ENCODE measurements at regions not wholly inside any gene's neighbourhood (a gene's known extent, or its start where the extent isn't known, plus 50 kb on each side); places are given as distances from the start of the nearest gene placed in this dataset.

- Histone ChIP-seq H3K4me3 (ENCODE audit: low read length) (no peak overlapping the region), H3K27me3 (ENCODE audit: low read length) (no peaks in the 10 kb centered on the region), H3K4me2 (ENCODE audit: low read depth, low read length, poor library complexity, severe bottlenecking) (no peak overlapping the region), H3K9ac (ENCODE audit: low read length) (no peak overlapping the region), H4K20me1 (ENCODE audit: insufficient read depth, low read depth, low read length) (no peaks in the 10 kb centered on the region), H3K4me1 (ENCODE audit: low read length) (no peaks in the 10 kb centered on the region), H3K27ac (ENCODE audit: low read length) (no peak overlapping the region), H3K36me3 (ENCODE audit: insufficient read depth, low read length) (no peaks in the 10 kb centered on the region), H3K9me3 (ENCODE audit: low read length) (no peaks in the 10 kb centered on the region), H3K9me2 (replicated peaks; ENCODE audit: insufficient read depth, low read length) (no peaks in the 10 kb centered on the region), H3K79me2 (ENCODE audit: low read length) (no peaks in the 10 kb centered on the region), H2AFZ (ENCODE audit: low read length) (no peak overlapping the region)
- DNase-seq: no peak
These were observed 186.2 kb upstream of the CDH4 start for GRCh38 chr20:61065853-61066252.

GRCh38 chr20:61066526-61066925 is 185.5 kb upstream of the CDH4 start:
- H3K4me3 ChIP-seq (ENCODE audit: low read length): no peak overlapping the region

GRCh38 chr20:61067221-61067620 is 184.8 kb upstream of the CDH4 start:
- no peaks in the 10 kb centered on the region for H3K9me2 ChIP-seq (replicated peaks; ENCODE audit: insufficient read depth, low read length)
- H2AFZ ChIP-seq (ENCODE audit: low read length): no peak overlapping the region
- DNase-seq: no peak
- H3K27me3 ChIP-seq (ENCODE audit: low read length): no peaks in the 10 kb centered on the region
- no peak overlapping the region for H3K4me2 ChIP-seq (ENCODE audit: low read depth, low read length, poor library complexity, severe bottlenecking)
- no peak overlapping the region for H3K9ac ChIP-seq (ENCODE audit: low read length)
- H3K4me3 ChIP-seq (ENCODE audit: low read length): no peak overlapping the region
- H3K27ac ChIP-seq (ENCODE audit: low read length): no peak overlapping the region
- H3K4me1 ChIP-seq (ENCODE audit: low read length): no peaks in the 10 kb centered on the region
- no peaks in the 10 kb centered on the region for H3K36me3 ChIP-seq (ENCODE audit: insufficient read depth, low read length)
- no peaks in the 10 kb centered on the region for H4K20me1 ChIP-seq (ENCODE audit: insufficient read depth, low read depth, low read length)
- H3K79me2 ChIP-seq (ENCODE audit: low read length): no peaks in the 10 kb centered on the region
- H3K9me3 ChIP-seq (ENCODE audit: low read length): no peaks in the 10 kb centered on the region

More at GRCh38 chr20:61066526-61066925, 185.5 kb upstream of the CDH4 start:
- no peak overlapping the region for H3K9ac ChIP-seq (ENCODE audit: low read length)
- H2AFZ ChIP-seq (ENCODE audit: low read length): no peak overlapping the region
- no peak overlapping the region for H3K27ac ChIP-seq (ENCODE audit: low read length)
- H3K4me2 ChIP-seq (ENCODE audit: low read depth, low read length, poor library complexity, severe bottlenecking): no peak overlapping the region
- no peaks in the 10 kb centered on the region for H3K9me3 ChIP-seq (ENCODE audit: low read length)
- no peaks in the 10 kb centered on the region for H3K9me2 ChIP-seq (replicated peaks; ENCODE audit: insufficient read depth, low read length)
- DNase-seq: no peak
- no peaks in the 10 kb centered on the region for H4K20me1 ChIP-seq (ENCODE audit: insufficient read depth, low read depth, low read length)
- no peaks in the 10 kb centered on the region for H3K4me1 ChIP-seq (ENCODE audit: low read length)
- no peaks in the 10 kb centered on the region for H3K36me3 ChIP-seq (ENCODE audit: insufficient read depth, low read length)
- H3K79me2 ChIP-seq (ENCODE audit: low read length): no peaks in the 10 kb centered on the region
- no peaks in the 10 kb centered on the region for H3K27me3 ChIP-seq (ENCODE audit: low read length)

GRCh38 chr20:61072398-61072797 is 179.7 kb upstream of the CDH4 start:
- no peak overlapping the region for H3K4me2 ChIP-seq (ENCODE audit: low read depth, low read length, poor library complexity, severe bottlenecking)
- H3K36me3 ChIP-seq (ENCODE audit: insufficient read depth, low read length): no peaks in the 10 kb centered on the region
- no peaks in the 10 kb centered on the region for H3K79me2 ChIP-seq (ENCODE audit: low read length)
- no peaks in the 10 kb centered on the region for H4K20me1 ChIP-seq (ENCODE audit: insufficient read depth, low read depth, low read length)
- DNase-seq: no peak
- H3K9ac ChIP-seq (ENCODE audit: low read length): no peak overlapping the region
- H3K4me3 ChIP-seq (ENCODE audit: low read length): no peak overlapping the region
- no peak overlapping the region for H3K27ac ChIP-seq (ENCODE audit: low read length)
- H2AFZ ChIP-seq (ENCODE audit: low read length): no peak overlapping the region
- H3K27me3 ChIP-seq (ENCODE audit: low read length): no peaks in the 10 kb centered on the region
- H3K9me3 ChIP-seq (ENCODE audit: low read length): no peaks in the 10 kb centered on the region
- no peaks in the 10 kb centered on the region for H3K4me1 ChIP-seq (ENCODE audit: low read length)
- H3K9me2 ChIP-seq (replicated peaks; ENCODE audit: insufficient read depth, low read length): no peaks in the 10 kb centered on the region

- H3K79me2 ChIP-seq (ENCODE audit: low read length): no peaks in the 10 kb centered on the region
- H3K4me2 ChIP-seq (ENCODE audit: low read depth, low read length, poor library complexity, severe bottlenecking): no peak overlapping the region
- H3K9ac ChIP-seq (ENCODE audit: low read length): no peak overlapping the region
- H3K27me3 ChIP-seq (ENCODE audit: low read length): no peaks in the 10 kb centered on the region
- no peaks in the 10 kb centered on the region for H4K20me1 ChIP-seq (ENCODE audit: insufficient read depth, low read depth, low read length)
- no peak for DNase-seq
- H3K27ac ChIP-seq (ENCODE audit: low read length): no peak overlapping the region
- H3K4me3 ChIP-seq (ENCODE audit: low read length): no peak overlapping the region
- H3K36me3 ChIP-seq (ENCODE audit: insufficient read depth, low read length): no peaks in the 10 kb centered on the region
- H2AFZ ChIP-seq (ENCODE audit: low read length): no peak overlapping the region
- no peaks in the 10 kb centered on the region for H3K4me1 ChIP-seq (ENCODE audit: low read length)
- H3K9me3 ChIP-seq (ENCODE audit: low read length): no peaks in the 10 kb centered on the region
- no peaks in the 10 kb centered on the region for H3K9me2 ChIP-seq (replicated peaks; ENCODE audit: insufficient read depth, low read length)
These were observed 178.7 kb upstream of the CDH4 start for GRCh38 chr20:61073376-61073775.

GRCh38 chr20:61082720-61083119 is 169.3 kb upstream of the CDH4 start:
- Histone ChIP-seq H2AFZ (ENCODE audit: low read length) (no peak overlapping the region), H3K4me2 (ENCODE audit: low read depth, low read length, poor library complexity, severe bottlenecking) (no peak overlapping the region), H3K79me2 (ENCODE audit: low read length) (no peaks in the 10 kb centered on the region), H3K36me3 (ENCODE audit: insufficient read depth, low read length) (no peaks in the 10 kb centered on the region), H3K27ac (ENCODE audit: low read length) (no peak overlapping the region), H4K20me1 (ENCODE audit: insufficient read depth, low read depth, low read length) (no peaks in the 10 kb centered on the region), H3K9ac (ENCODE audit: low read length) (no peak overlapping the region), H3K27me3 (ENCODE audit: low read length) (no peaks in the 10 kb centered on the region), H3K9me3 (ENCODE audit: low read length) (no peaks in the 10 kb centered on the region), H3K4me1 (ENCODE audit: low read length) (no peaks in the 10 kb centered on the region), H3K4me3 (ENCODE audit: low read length) (no peak overlapping the region), H3K9me2 (replicated peaks; ENCODE audit: insufficient read depth, low read length) (no peaks in the 10 kb centered on the region)
- no peak for DNase-seq

- Histone ChIP-seq H3K9me2 (replicated peaks; ENCODE audit: insufficient read depth, low read length) (no peaks in the 10 kb centered on the region), H3K4me2 (ENCODE audit: low read depth, low read length, poor library complexity, severe bottlenecking) (no peak overlapping the region), H3K9ac (ENCODE audit: low read length) (no peak overlapping the region), H3K79me2 (ENCODE audit: low read length) (no peaks in the 10 kb centered on the region), H4K20me1 (ENCODE audit: insufficient read depth, low read depth, low read length) (no peaks in the 10 kb centered on the region), H3K9me3 (ENCODE audit: low read length) (no peaks in the 10 kb centered on the region), H3K4me3 (ENCODE audit: low read length) (no peak overlapping the region), H3K4me1 (ENCODE audit: low read length) (no peaks in the 10 kb centered on the region), H3K27me3 (ENCODE audit: low read length) (no peaks in the 10 kb centered on the region), H3K36me3 (ENCODE audit: insufficient read depth, low read length) (no peaks in the 10 kb centered on the region), H3K27ac (ENCODE audit: low read length) (no peak overlapping the region), H2AFZ (ENCODE audit: low read length) (no peak overlapping the region)
- no peak for DNase-seq
These were observed 168.6 kb upstream of the CDH4 start for GRCh38 chr20:61083431-61083830.

- Histone ChIP-seq H3K27me3 (ENCODE audit: low read length) (no peaks in the 10 kb centered on the region), H3K9me3 (ENCODE audit: low read length) (no peaks in the 10 kb centered on the region), H2AFZ (ENCODE audit: low read length) (no peak overlapping the region)
These were observed 166.0 kb upstream of the CDH4 start for GRCh38 chr20:61086031-61086430.

GRCh38 chr20:61090541-61090940 is 161.5 kb upstream of the CDH4 start:
- H3K9ac ChIP-seq (ENCODE audit: low read length): no peak overlapping the region
- no peaks in the 10 kb centered on the region for H3K36me3 ChIP-seq (ENCODE audit: insufficient read depth, low read length)
- H3K9me3 ChIP-seq (ENCODE audit: low read length): no peaks in the 10 kb centered on the region
- no peaks in the 10 kb centered on the region for H3K4me1 ChIP-seq (ENCODE audit: low read length)
- no peaks in the 10 kb centered on the region for H4K20me1 ChIP-seq (ENCODE audit: insufficient read depth, low read depth, low read length)
- no peaks in the 10 kb centered on the region for H3K9me2 ChIP-seq (replicated peaks; ENCODE audit: insufficient read depth, low read length)
- no peak overlapping the region for H2AFZ ChIP-seq (ENCODE audit: low read length)
- no peak overlapping the region for H3K27ac ChIP-seq (ENCODE audit: low read length)
- H3K79me2 ChIP-seq (ENCODE audit: low read length): no peaks in the 10 kb centered on the region
- no peak for DNase-seq
- no peaks in the 10 kb centered on the region for H3K27me3 ChIP-seq (ENCODE audit: low read length)
- no peak overlapping the region for H3K4me3 ChIP-seq (ENCODE audit: low read length)
- H3K4me2 ChIP-seq (ENCODE audit: low read depth, low read length, poor library complexity, severe bottlenecking): no peak overlapping the region

More at GRCh38 chr20:61086031-61086430, 166.0 kb upstream of the CDH4 start:
- no peaks in the 10 kb centered on the region for H3K79me2 ChIP-seq (ENCODE audit: low read length)
- no peaks in the 10 kb centered on the region for H4K20me1 ChIP-seq (ENCODE audit: insufficient read depth, low read depth, low read length)
- no peaks in the 10 kb centered on the region for H3K4me1 ChIP-seq (ENCODE audit: low read length)
- no peak overlapping the region for H3K9ac ChIP-seq (ENCODE audit: low read length)
- no peak overlapping the region for H3K4me3 ChIP-seq (ENCODE audit: low read length)
- DNase-seq: no peak
- H3K4me2 ChIP-seq (ENCODE audit: low read depth, low read length, poor library complexity, severe bottlenecking): no peak overlapping the region
- no peaks in the 10 kb centered on the region for H3K9me2 ChIP-seq (replicated peaks; ENCODE audit: insufficient read depth, low read length)
- H3K27ac ChIP-seq (ENCODE audit: low read length): no peak overlapping the region
- no peaks in the 10 kb centered on the region for H3K36me3 ChIP-seq (ENCODE audit: insufficient read depth, low read length)
